ENCODE measurements at regions not wholly inside any gene's neighbourhood (a gene's known extent, or its start where the extent isn't known, plus 50 kb on each side); places are given as distances from the start of the nearest gene placed in this dataset.

DNA sequence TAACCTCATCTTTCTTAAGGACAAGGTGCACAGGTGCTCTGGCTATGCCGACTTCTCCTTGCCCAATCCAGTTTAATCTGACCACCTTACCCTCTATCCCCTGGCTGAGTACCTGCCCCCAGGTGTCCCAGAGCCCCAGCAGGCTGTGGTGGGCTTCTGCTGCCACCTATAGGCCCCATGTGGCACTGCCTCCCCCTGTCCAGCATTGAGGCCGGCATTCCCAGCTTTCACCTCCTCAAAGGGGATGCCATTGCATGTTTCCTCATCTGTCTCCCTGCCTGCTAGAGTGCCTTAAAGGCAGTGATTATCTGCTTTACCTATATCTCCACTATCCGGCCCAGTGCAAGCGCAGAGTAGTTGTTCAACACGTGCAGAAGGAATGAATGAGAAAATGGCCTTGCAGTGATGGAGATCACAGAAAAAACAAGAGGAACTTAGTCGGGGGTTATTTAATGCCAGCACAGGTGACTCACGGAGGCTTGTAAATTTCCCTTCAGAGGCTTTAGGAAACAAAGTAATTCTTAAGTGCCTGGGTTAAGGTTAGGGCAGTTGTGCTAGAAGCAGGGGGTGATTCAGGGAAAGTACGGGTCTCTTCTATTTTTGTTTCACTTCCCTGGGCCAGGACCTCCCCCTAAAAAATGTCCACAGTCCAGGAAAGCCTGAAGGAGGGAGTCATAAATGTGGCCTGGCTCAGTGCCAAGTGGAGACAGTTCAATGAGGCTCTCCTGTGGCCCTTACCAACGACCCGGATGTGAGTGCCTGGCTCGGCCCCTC lies 131.8 kb upstream of the NGF start:
- TF ChIP-seq EZH2phosphoT487 (IDR thresholded peaks at IDR 0.05; ENCODE audit: low read depth) (no peak), CTCF (IDR thresholded peaks at IDR 0.05; ENCODE audit: low read depth, low read length) (peak; percentile 69)
